ENCODE measurements at regions not wholly inside any gene's neighbourhood (a gene's known extent, or its start where the extent isn't known, plus 50 kb on each side); places are given as distances from the start of the nearest gene placed in this dataset.

DNA sequence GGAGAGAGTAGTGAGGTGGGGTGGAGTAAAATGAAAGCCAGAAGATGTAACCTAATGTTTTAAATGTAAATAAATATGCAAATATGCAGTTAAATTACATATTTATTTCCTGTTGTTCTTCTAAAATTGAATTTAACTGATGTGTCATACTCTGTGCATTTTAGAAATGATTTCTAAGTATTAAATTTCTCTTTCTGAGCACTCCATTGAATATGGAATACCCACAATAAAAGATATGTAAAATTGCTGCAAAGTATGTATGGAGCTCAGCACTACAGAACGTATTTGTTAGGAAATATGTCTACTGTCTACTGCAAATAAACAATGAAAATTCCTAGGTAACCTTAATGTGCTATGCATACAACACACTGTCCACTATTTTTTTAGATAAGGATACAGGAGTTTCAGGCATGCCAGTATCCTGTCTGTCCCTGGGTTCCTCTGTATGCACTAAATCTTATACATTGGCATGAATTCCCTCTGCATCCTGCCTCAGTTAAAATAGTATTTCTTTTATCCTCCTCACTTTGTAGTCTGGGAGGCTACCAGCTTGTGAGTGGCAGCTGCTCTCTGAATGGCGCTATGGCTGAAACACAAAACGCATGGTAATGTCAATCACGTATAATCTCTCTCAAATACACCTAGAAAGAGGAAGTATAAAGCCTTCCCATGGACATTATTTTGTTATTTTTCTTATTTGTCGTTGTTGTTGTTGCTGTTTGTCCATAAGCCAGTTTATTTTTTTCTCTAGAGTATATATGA lies 579.5 kb downstream of the PYDC2 start:
- TF ChIP-seq RAD21 (IDR thresholded peaks at IDR 0.05) (no peak), TAF1 (conservative IDR thresholded peaks at IDR 0.05) (no peak), YY1 (IDR thresholded peaks at IDR 0.05) (no peak), HNF4A (conservative IDR thresholded peaks at IDR 0.05) (no peak), JUND (IDR thresholded peaks at IDR 0.05) (no peak)
- TF ChIP-seq, protein P1, sequence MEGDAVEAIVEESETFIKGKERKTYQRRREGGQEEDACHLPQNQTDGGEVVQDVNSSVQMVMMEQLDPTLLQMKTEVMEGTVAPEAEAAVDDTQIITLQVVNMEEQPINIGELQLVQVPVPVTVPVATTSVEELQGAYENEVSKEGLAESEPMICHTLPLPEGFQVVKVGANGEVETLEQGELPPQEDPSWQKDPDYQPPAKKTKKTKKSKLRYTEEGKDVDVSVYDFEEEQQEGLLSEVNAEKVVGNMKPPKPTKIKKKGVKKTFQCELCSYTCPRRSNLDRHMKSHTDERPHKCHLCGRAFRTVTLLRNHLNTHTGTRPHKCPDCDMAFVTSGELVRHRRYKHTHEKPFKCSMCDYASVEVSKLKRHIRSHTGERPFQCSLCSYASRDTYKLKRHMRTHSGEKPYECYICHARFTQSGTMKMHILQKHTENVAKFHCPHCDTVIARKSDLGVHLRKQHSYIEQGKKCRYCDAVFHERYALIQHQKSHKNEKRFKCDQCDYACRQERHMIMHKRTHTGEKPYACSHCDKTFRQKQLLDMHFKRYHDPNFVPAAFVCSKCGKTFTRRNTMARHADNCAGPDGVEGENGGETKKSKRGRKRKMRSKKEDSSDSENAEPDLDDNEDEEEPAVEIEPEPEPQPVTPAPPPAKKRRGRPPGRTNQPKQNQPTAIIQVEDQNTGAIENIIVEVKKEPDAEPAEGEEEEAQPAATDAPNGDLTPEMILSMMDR (IDR thresholded peaks at IDR 0.05; ENCODE audit: low read depth, low read length, missing input control), result no peak
- TF ChIP-seq, protein P2, sequence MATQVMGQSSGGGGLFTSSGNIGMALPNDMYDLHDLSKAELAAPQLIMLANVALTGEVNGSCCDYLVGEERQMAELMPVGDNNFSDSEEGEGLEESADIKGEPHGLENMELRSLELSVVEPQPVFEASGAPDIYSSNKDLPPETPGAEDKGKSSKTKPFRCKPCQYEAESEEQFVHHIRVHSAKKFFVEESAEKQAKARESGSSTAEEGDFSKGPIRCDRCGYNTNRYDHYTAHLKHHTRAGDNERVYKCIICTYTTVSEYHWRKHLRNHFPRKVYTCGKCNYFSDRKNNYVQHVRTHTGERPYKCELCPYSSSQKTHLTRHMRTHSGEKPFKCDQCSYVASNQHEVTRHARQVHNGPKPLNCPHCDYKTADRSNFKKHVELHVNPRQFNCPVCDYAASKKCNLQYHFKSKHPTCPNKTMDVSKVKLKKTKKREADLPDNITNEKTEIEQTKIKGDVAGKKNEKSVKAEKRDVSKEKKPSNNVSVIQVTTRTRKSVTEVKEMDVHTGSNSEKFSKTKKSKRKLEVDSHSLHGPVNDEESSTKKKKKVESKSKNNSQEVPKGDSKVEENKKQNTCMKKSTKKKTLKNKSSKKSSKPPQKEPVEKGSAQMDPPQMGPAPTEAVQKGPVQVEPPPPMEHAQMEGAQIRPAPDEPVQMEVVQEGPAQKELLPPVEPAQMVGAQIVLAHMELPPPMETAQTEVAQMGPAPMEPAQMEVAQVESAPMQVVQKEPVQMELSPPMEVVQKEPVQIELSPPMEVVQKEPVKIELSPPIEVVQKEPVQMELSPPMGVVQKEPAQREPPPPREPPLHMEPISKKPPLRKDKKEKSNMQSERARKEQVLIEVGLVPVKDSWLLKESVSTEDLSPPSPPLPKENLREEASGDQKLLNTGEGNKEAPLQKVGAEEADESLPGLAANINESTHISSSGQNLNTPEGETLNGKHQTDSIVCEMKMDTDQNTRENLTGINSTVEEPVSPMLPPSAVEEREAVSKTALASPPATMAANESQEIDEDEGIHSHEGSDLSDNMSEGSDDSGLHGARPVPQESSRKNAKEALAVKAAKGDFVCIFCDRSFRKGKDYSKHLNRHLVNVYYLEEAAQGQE (IDR thresholded peaks at IDR 0.05), result no peak
- TF ChIP-seq, protein P3, sequence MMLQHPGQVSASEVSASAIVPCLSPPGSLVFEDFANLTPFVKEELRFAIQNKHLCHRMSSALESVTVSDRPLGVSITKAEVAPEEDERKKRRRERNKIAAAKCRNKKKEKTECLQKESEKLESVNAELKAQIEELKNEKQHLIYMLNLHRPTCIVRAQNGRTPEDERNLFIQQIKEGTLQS (IDR thresholded peaks at IDR 0.05), result no peak
- TF ChIP-seq, protein P4, sequence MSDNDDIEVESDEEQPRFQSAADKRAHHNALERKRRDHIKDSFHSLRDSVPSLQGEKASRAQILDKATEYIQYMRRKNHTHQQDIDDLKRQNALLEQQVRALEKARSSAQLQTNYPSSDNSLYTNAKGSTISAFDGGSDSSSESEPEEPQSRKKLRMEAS (IDR thresholded peaks at IDR 0.05), result no peak

Data from liver (tissue), 3 donors.